ENCODE measurements at regions not wholly inside any gene's neighbourhood (a gene's known extent, or its start where the extent isn't known, plus 50 kb on each side); places are given as distances from the start of the nearest gene placed in this dataset.

- no peaks in the 10 kb centered on the region for H3K36me3 ChIP-seq
- H3K27ac ChIP-seq: no peak overlapping the region
- H3K4me1 ChIP-seq: no peaks in the 10 kb centered on the region
- TF ChIP-seq, protein P1, sequence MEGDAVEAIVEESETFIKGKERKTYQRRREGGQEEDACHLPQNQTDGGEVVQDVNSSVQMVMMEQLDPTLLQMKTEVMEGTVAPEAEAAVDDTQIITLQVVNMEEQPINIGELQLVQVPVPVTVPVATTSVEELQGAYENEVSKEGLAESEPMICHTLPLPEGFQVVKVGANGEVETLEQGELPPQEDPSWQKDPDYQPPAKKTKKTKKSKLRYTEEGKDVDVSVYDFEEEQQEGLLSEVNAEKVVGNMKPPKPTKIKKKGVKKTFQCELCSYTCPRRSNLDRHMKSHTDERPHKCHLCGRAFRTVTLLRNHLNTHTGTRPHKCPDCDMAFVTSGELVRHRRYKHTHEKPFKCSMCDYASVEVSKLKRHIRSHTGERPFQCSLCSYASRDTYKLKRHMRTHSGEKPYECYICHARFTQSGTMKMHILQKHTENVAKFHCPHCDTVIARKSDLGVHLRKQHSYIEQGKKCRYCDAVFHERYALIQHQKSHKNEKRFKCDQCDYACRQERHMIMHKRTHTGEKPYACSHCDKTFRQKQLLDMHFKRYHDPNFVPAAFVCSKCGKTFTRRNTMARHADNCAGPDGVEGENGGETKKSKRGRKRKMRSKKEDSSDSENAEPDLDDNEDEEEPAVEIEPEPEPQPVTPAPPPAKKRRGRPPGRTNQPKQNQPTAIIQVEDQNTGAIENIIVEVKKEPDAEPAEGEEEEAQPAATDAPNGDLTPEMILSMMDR (IDR thresholded peaks at IDR 0.05): no peak
- H3K4me3 ChIP-seq: no peak overlapping the region
- no peaks in the 10 kb centered on the region for H3K27me3 ChIP-seq
- no peak for DNase-seq (ENCODE audit: low spot score)
- H3K9me3 ChIP-seq: no peaks in the 10 kb centered on the region
These were observed 65.9 kb upstream of the NUDT4 start for GRCh38 chr12:93311827-93312226.

DNA sequence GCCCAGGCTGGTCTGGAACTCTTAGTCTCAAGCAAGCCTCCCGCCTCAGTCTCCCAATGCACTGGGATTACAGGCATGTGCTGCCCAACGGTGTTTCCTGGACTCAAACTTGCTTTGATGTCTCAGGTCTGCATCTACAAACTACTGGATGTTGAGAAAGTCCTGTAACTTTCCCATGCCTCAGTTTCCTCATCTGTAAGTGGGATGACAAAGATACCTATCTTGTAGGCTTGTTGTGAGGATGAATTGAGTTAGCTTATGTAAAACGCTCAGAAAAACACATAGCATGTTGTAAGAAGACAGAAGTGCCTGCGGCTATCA, 63.6 kb upstream of the NUDT4 start:
- H3K27ac ChIP-seq: no peak overlapping the region
- DNase-seq (ENCODE audit: low spot score): no peak
- no peak overlapping the region for H3K4me3 ChIP-seq
- no peaks in the 10 kb centered on the region for H3K4me1 ChIP-seq
- no peaks in the 10 kb centered on the region for H3K9me3 ChIP-seq
- TF ChIP-seq, protein P1 (IDR thresholded peaks at IDR 0.05): no peak
- H3K36me3 ChIP-seq: no peaks in the 10 kb centered on the region
- H3K27me3 ChIP-seq: no peaks in the 10 kb centered on the region

DNA sequence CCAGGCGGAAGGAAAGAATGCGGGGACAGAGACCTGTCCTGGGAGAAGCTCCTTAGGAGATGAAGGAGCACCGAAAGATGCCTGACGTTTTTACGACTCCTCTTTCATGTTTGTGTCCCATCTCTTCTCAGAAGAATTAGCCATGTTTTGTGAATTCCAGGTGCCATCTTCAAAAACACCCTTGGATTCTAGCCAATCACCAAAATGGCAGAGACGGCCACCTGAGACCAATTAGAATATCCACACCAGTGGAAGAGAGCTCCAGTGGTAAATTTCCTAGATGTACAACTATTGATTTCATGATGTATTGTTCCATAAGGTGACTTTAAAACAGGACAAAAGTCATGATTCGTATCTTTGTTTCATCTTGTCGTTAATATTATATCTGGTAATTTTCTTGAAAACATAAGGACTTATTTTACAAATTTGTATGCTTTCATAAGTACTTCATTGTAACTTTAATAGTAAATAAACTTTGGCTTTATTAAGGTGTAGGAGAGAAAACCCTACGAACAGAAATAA, 62.3 kb upstream of the NUDT4 start:
- no peaks in the 10 kb centered on the region for H3K9me3 ChIP-seq
- TF ChIP-seq, protein P1 (IDR thresholded peaks at IDR 0.05): no peak
- no peaks in the 10 kb centered on the region for H3K36me3 ChIP-seq
- DNase-seq (ENCODE audit: low spot score): no peak
- H3K27me3 ChIP-seq: no peaks in the 10 kb centered on the region
- H3K4me1 ChIP-seq: peaks cover 0 to 4% of the 10 kb centered on the region in 2 donors
- no peak overlapping the region for H3K27ac ChIP-seq
- no peak overlapping the region for H3K4me3 ChIP-seq

DNA sequence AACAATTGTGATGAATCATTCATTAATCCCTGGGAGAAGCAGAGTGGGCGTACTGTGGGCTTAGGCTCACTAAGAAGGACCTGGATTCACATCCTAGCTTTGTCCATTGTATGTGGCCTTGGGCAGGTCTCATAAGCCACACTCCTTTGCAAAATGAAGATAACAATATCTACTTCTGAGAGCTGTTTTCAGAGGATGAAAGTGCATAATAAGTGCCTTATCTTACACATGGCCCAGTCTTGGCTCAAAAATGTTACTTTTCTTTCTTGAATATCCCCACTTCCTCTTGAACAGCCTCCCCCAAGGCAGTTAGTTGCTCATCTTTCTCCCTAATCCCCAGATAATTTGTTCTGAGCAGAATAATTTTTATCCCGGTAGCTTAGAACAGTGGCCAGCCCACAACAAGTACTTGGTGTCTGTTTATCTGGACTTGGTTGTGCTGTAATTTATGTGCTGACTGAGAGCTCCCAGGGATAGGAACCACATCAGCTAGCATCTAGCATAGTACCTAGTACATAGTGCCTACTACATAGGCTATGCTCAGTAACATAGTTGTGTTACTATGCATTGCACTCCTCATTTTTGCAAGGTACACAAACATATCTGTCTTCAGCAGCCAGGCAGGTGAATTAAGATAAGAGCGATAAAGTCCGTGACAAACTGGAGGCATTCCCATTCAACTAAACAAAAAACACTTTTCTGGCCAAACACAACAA, 61.7 kb upstream of the NUDT4 start:
- H3K4me3 ChIP-seq: no peak overlapping the region
- H3K4me1 ChIP-seq: peaks cover 0 to 4% of the 10 kb centered on the region in 2 donors
- no peaks in the 10 kb centered on the region for H3K9me3 ChIP-seq
- H3K36me3 ChIP-seq: no peaks in the 10 kb centered on the region
- H3K27me3 ChIP-seq: no peaks in the 10 kb centered on the region
- TF ChIP-seq, protein P1 (IDR thresholded peaks at IDR 0.05): no peak
- H3K27ac ChIP-seq: no peak overlapping the region
- DNase-seq (ENCODE audit: low spot score): no peak

- Histone ChIP-seq H3K4me1 (peaks cover 0 to 4% of the 10 kb centered on the region in 2 donors), H3K36me3 (no peaks in the 10 kb centered on the region), H3K4me3 (no peak overlapping the region), H3K9me3 (no peaks in the 10 kb centered on the region), H3K27me3 (no peaks in the 10 kb centered on the region), H3K27ac (no peak overlapping the region)
- DNase-seq (ENCODE audit: low spot score): no peak
- TF ChIP-seq, protein P1 (IDR thresholded peaks at IDR 0.05): no peak
These were observed 61.1 kb upstream of the NUDT4 start for GRCh38 chr12:93316623-93316971.

DNA sequence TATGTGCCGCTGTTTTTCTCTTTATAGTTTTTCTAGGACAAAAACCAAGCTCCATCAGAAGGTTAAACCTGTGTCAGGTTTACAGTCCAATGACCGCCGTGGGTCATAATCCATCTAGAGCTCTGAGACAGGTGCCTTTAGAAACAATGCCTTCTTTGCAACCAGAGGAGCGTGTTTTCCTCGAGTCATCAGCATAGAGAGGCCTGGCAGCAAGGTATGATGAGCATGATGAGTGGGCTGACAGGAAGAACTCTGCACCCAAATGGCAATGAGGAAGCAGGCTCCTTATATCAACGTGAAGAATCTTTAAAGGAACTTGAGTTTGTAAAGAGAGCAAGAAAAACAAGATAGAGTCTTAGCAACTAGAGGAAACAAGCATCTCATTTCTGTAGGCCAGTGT, 60.5 kb upstream of the NUDT4 start:
- TF ChIP-seq, protein P1 (IDR thresholded peaks at IDR 0.05): no peak
- Histone ChIP-seq H3K4me3 (no peak overlapping the region), H3K27me3 (no peaks in the 10 kb centered on the region), H3K9me3 (no peaks in the 10 kb centered on the region), H3K27ac (no peak overlapping the region), H3K36me3 (no peaks in the 10 kb centered on the region), H3K4me1 (peaks cover 0 to 4% of the 10 kb centered on the region in 2 donors)
- no peak for DNase-seq (ENCODE audit: low spot score)
